GM20000 (cell line): ENCODE measurements at regions not wholly inside any gene's neighbourhood (a gene's known extent, or its start where the extent isn't known, plus 50 kb on each side); places are given as distances from the start of the nearest gene placed in this dataset.

Source experiments
- DNase-seq: peaks from one replicate; pipeline ENCODE4 v3.0.0; 2012; ENCODE audit warnings: low spot score
- TF ChIP-seq, protein P1 (sequence below): IDR thresholded peaks from 2 replicates; pipeline ENCODE4 v1.5.1; 2012; ENCODE audit warnings: mild to moderate bottlenecking, control low read depth; ENCODE audit errors: extremely low read depth, missing control alignments

GRCh38 chr12:17159506-17160300 lies 553.7 kb upstream of the LMO3 start:
- TF ChIP-seq, protein P1, sequence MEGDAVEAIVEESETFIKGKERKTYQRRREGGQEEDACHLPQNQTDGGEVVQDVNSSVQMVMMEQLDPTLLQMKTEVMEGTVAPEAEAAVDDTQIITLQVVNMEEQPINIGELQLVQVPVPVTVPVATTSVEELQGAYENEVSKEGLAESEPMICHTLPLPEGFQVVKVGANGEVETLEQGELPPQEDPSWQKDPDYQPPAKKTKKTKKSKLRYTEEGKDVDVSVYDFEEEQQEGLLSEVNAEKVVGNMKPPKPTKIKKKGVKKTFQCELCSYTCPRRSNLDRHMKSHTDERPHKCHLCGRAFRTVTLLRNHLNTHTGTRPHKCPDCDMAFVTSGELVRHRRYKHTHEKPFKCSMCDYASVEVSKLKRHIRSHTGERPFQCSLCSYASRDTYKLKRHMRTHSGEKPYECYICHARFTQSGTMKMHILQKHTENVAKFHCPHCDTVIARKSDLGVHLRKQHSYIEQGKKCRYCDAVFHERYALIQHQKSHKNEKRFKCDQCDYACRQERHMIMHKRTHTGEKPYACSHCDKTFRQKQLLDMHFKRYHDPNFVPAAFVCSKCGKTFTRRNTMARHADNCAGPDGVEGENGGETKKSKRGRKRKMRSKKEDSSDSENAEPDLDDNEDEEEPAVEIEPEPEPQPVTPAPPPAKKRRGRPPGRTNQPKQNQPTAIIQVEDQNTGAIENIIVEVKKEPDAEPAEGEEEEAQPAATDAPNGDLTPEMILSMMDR = no peak
- no peak for DNase-seq

DNA sequence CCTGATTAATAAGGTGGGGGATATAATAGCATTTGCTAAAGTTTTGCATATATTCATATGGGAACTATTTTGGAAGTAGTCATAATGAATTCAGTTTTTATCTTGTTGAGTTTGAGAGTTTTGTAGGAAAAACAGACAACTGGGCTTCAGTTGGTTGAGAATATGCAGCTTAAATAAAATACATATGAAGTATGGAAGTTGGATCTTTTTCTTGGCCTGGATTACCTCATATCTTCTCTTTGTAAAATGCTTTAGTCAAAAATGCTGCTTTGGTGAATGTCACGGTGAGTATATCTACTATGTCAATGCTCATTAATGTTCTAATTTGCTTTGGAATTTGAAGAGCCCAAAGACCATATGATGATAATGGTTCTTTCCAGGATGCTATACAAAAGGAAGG lies 552.2 kb upstream of the LMO3 start:
- DNase-seq = no peak
- TF ChIP-seq, protein P1 = no peak

DNA sequence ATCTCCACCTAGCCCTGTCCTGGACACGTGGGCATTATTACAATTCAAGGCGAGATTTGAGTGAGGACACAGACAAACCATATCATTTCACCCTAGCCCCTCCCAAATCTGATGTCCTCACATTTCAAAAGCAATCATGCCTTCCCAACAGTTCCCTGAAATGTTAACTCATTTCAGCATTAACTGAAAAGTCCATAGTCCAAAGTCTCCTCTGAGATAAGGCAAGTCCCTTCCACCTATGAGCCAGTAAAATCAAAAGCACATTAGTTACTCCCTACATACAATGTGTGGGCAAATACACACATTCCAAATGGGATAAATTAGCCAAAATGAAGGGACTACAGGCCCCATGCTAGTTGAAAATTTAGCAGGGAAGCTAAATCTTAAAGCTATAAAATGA lies 546.0 kb upstream of the LMO3 start:
- TF ChIP-seq, protein P1 = no peak
- no peak for DNase-seq

DNA sequence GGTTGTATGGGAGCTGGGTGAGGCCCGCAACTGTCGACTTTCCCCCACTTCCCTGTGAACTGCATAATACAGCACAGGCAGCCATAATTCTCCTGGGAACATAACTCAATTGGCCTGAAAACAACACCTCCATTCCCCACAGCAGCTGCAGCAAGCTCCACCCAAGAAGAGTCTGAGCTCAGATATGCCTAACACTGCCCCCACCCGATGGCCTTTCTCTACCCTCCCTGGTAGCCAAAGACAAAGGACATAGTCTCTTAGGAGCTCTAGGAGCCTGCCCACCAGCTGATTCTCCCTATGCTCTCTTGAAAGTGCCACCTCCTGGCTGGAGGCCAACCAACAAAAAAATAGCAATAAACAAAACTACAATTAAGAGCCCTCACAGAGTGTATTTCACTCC lies 542.7 kb upstream of the LMO3 start:
- DNase-seq = no peak
- TF ChIP-seq, protein P1 = no peak

GRCh38 chr12:17142856-17143255 lies 536.9 kb upstream of the LMO3 start:
- no peak for DNase-seq
- TF ChIP-seq, protein P1 = no peak

- DNase-seq = no peak
Measured at GRCh38 chr12:17139931-17140330, 534.0 kb upstream of the LMO3 start.

GRCh38 chr12:17137396-17137795 lies 531.4 kb upstream of the LMO3 start:
- no peak for DNase-seq
- TF ChIP-seq, protein P1 = no peak

More at GRCh38 chr12:17139931-17140330, 534.0 kb upstream of the LMO3 start:
- TF ChIP-seq, protein P1 = no peak
